OCI-LY7 (cell line): ENCODE measurements at regions not wholly inside any gene's neighbourhood (a gene's known extent, or its start where the extent isn't known, plus 50 kb on each side); places are given as distances from the start of the nearest gene placed in this dataset.

Source experiments
- CTCF ChIP-seq: fragments of 200-600 bp; sonication (generic); conservative IDR thresholded peaks from 2 replicates; pipeline ENCODE4 v1.5.1; 2014; ENCODE audit warnings: mild to moderate bottlenecking, antibody characterized with exemption, low read length, moderate library complexity, mixed read lengths
- EZH2phosphoT487 ChIP-seq: fragments of 200-600 bp; sonication (generic); IDR thresholded peaks from 2 replicates; pipeline ENCODE4 v1.6.1; 2018; ENCODE audit warnings: low read depth, borderline replicate concordance, mild to moderate bottlenecking, mixed run types, antibody characterized with exemption, low read length, moderate library complexity, mixed read lengths

- TF ChIP-seq CTCF (no peak), EZH2phosphoT487 (no peak)
Measured at GRCh38 chr14:41167040-41167439, 439.6 kb upstream of the LRFN5 start.
